HG03097 (cell line): ENCODE measurements at regions not wholly inside any gene's neighbourhood (a gene's known extent, or its start where the extent isn't known, plus 50 kb on each side); places are given as distances from the start of the nearest gene placed in this dataset.

Source experiments
- ATAC-seq: cut with Tn5 transposase; IDR thresholded peaks from one replicate; pipeline ENCODE4 v1.9.1; 2021; ENCODE audit not compliant: unreplicated experiment, low FRiP score

DNA sequence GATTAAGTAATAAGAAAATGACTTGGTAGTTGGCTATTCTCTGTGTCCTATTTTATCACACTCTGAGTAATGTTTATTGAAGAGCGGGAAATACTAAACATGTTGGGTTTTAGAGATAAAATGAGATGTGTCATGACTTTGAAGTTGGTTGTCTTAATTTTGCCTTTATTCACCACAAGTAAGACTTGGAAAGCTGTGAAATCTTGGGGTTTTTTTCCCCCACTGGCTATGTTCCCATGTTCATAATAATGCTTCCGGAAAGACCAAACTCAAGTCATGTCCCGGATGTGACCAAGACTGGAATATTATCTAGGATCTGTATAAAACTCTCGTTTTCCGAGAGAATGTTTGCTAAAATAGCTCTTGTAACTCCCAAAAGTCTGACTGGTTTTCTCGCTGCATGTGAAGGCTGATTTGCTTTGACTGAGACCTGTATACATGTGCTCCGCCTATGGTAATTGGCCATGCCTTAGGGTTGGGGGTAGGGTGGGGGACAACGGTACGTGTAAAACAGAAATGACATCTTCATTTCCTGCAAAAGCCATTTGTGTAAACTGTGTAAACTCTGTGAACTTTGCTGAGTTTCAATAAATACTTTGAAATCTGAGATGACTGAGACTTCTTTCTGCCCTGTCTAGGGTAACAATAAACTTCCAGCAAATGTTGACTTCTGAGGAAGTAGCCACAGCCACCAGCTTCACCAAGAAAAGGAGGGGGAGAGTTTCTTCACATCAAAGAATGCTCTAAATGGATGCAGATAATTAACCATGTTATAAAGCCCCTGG, 169.6 kb downstream of the ZNF365 start:
- no peak for ATAC-seq

GRCh38 chr10:62545160-62546066, 171.2 kb downstream of the ZNF365 start:
- ATAC-seq: no peak

DNA sequence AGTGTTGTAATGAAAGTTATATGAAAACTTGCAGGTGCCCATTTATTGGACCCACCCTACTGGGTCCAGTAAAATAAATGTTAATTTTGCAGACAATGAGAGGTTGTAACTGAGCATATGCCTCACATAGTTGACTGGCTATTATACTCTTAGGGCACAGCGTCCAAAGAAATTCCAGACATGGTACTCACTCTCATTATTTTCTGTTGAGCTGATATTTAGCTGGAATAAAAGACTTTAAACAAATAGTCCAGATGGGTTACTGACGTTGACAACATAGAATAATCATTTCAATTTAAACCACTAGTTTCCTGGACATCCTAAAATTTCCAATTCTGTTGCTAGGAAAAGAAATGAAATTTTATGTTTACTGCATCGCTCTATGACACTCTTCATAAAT, 174.5 kb downstream of the ZNF365 start:
- ATAC-seq: no peak

DNA sequence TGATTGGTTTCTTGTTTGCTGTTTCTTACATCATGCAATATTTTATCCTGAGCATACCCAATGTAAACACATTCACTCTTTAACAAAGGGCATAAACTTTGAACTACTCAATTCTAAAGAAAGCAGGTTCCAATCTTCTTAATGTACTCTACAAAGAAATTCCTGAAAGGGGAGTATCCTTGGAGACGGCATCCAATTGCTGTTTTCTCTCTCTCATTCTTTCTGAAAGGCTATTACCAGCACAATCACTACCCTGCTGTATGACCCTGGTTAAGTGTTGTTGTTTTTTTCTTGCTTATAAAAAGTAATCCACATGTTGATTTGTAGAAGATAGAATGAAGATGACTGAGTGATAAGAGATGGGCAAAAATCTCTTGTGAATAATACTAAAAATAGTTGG, 176.0 kb downstream of the ZNF365 start:
- ATAC-seq: no peak

DNA sequence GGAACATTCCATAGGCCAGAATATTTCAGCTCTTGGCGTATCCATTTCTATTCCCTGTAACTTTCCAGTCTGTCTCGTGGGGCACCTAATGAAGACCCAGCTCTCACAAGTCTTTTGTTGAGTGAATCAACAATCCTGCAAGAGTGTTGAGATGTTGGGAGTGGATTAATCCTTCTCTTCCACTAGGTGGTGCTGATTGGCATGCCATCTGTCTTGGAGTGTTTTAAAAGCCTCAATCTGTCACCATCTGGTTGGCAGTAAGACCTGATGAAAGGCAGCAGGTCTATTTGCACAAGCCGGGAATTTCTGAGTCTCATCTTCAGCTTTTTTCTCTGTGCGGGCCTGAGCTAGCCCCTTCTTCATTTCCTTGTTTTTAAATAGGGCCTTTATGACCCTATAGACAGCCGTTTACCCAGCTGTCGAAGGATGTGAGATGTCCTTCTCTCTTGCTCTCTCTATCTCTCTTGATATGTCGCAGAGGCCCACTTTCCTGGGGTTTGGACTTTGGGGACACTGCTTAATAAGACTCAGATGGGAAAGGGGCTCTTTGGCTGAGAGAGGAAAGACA, 180.5 kb downstream of the ZNF365 start:
- no peak for ATAC-seq

DNA sequence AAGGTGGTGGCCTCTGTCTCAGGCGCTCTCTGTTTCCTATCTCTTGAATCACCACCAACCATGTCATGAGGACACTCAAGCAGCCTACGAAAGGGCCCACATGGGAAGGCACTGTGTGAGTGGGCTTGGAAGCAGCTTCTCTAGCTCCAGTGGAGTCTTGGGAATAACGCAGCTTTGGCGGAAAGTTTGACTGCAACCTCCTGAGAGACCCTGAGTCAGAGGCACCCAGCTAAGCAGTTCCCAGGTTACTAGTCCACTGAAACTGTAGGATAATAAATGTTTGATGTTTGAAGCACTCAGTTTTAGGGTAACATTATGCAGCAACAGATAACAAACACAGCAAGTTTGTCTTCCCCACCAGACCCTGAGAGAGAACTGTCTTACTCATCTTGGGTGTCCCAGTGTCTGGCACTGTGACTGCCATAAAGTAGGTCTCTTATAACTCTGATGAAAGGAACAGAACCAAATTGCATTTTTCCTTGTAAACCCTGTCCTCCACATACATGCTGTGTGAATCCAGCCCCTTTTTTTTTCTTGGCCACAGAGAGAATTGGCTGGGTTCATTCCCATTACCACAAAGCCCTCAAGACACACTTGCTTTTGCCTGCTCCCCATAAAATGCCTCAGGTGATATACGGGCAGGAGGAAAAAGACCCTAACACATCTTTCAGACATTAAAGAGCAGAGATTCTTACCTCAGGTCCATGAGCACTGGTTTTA, 185.5 kb downstream of the ZNF365 start:
- ATAC-seq: no peak

GRCh38 chr10:62560201-62560819, 186.1 kb downstream of the ZNF365 start:
- ATAC-seq: no peak

DNA sequence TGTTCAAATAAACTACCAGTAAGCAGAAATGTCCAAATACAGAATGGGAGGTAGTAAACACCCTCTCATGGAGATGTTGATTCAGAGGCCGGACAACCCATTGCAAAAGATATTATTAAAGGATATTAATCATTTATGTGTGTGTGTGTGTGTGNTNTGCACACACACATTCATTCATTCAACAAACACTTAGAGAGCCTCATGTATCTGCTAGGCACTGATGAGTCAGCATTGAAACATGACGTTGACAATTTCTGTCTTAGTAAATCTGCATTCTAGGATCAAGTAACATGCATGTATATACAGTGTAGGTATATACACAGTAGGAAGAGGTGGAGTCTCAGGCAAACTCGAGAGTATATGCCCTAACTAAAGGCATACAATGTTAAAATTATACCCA, 187.0 kb downstream of the ZNF365 start:
- ATAC-seq: no peak

GRCh38 chr10:62562101-62562500, 187.9 kb downstream of the ZNF365 start:
- no peak for ATAC-seq

- ATAC-seq: no peak
Measured at GRCh38 chr10:62562795-62563194, 188.6 kb downstream of the ZNF365 start.

- no peak for ATAC-seq
Measured at GRCh38 chr10:62573929-62574328, 199.8 kb downstream of the ZNF365 start.

DNA sequence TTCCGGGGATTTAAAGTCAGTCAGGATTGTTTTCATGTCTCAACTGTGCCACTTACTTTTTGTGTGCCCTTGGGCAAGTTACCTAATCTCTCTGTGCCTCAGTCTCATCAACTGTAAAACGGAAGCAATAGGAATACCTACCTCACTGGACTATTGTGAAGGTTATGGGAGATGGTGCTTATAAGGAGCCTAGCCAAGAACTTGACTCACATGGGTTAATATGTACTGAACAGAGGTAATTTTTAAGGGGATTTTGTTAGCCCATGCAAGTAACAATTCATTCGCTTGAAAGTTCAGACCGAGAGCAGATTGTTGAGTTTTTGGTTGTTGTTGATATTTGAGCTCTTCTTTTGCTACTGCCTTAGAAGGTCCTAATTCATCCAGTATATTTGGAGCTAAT, 202.9 kb downstream of the ZNF365 start:
- no peak for ATAC-seq

- ATAC-seq: no peak
Measured at GRCh38 chr10:62577666-62578291, 203.6 kb downstream of the ZNF365 start.

DNA sequence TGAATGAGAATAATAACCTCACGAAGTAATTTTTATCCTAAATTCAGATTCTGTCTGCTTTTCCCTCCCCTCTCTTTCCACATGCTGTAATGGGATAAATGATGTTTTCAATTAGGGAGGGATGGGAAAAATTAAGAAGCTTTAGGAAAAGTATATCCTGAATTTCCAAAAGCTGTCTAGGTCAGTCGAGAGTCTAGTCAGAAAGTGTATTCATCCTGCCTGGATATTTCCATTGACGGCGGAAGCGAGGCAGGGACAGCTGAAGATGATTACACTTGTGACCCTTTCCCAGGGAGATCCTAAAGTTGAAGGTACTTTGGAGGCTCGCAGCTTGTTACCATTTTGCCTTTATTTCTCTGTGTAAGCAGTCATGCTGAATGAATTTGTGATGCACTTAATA, 204.1 kb downstream of the ZNF365 start:
- ATAC-seq: no peak

- no peak for ATAC-seq
Measured at GRCh38 chr10:62578916-62579315, 204.7 kb downstream of the ZNF365 start.

- ATAC-seq: no peak
Measured at GRCh38 chr10:62580396-62580795, 206.2 kb downstream of the ZNF365 start.

DNA sequence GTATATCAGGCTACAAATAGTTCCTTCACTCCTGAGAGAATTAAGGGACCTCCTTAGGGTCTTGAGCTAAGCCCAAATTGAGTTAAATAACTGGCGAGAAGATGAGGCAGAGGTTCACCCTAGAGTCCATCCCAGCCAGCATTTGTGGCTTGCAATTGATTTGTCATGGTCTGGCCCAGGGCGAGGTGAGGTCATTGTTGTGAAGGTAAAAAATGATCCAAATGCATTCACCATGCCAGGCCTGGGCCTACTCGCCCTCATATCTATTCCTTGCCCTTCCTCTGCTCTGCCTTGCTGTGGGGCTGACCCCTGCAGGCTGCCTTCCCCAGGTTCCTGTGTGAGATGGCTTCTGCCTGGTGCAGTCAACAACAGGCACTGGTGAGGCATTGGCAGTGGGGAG, 207.2 kb downstream of the ZNF365 start:
- no peak for ATAC-seq

DNA sequence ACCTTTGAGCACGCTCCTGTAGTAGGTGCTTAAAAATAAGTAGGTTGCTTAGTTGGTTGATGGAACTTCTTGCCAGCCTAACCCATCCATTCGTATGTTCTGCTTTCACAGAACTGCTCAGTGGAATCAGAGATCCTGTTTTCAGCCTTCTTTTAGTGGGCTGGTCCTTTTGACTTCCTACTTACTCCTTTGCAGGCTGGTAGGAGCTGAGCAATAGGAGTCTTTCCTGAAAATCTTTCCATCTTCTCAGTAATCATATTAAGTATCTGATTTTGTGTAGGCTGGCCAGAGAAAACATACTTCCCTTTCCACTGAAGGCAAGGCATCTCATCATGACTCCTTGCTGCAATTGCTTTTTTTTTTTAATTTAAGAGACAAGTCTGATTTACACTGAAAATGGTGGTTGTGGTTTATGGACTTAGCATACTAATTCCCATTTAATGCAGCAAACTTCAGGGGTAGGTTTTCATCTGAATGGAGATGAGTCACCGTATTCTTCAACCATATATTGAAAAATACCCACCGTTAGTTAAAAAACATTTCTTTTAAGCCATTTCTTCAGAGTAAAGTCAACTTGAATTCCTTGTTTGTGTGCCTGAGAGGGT, 208.0 kb downstream of the ZNF365 start:
- no peak for ATAC-seq

- no peak for ATAC-seq
Measured at GRCh38 chr10:62582804-62583208, 208.6 kb downstream of the ZNF365 start.
